Ishikawa (cell line): ENCODE measurements at regions not wholly inside any gene's neighbourhood (a gene's known extent, or its start where the extent isn't known, plus 50 kb on each side); places are given as distances from the start of the nearest gene placed in this dataset.

Source experiments
- CEBPB ChIP-seq: IDR thresholded peaks from 2 replicates; pipeline ENCODE4 v1.6.1; 2012
- CREB1 ChIP-seq: IDR thresholded peaks from 2 replicates; pipeline ENCODE4 v1.6.1; 2012; ENCODE audit warnings: low read depth
- EGR1 ChIP-seq: IDR thresholded peaks from 2 replicates; pipeline ENCODE4 v1.6.1; 2012
- EP300 ChIP-seq: IDR thresholded peaks from 2 replicates; pipeline ENCODE4 v1.6.1; 2012; ENCODE audit warnings: borderline replicate concordance
- FOXM1 ChIP-seq: IDR thresholded peaks from 2 replicates; pipeline ENCODE4 v1.6.1; 2012; ENCODE audit warnings: low read depth, borderline replicate concordance
- MAX ChIP-seq: IDR thresholded peaks from 2 replicates; pipeline ENCODE4 v1.6.1; 2012
- NFIC ChIP-seq: IDR thresholded peaks from 2 replicates; pipeline ENCODE4 v1.6.1; 2012
- RAD21 ChIP-seq: IDR thresholded peaks from 2 replicates; pipeline ENCODE4 v1.6.1; 2012; ENCODE audit warnings: low read depth
- REST ChIP-seq: IDR thresholded peaks from 2 replicates; pipeline ENCODE4 v1.6.1; 2012; ENCODE audit warnings: low read depth, mild to moderate bottlenecking
- TAF1 ChIP-seq: IDR thresholded peaks from 2 replicates; pipeline ENCODE4 v1.6.1; 2012; ENCODE audit warnings: low read depth, mild to moderate bottlenecking
- TCF12 ChIP-seq: IDR thresholded peaks from 2 replicates; pipeline ENCODE4 v1.6.1; 2012; ENCODE audit warnings: low read depth
- YY1 ChIP-seq: IDR thresholded peaks from 2 replicates; pipeline ENCODE4 v1.6.1; 2012; ENCODE audit warnings: low read depth
- ZBTB7A ChIP-seq: IDR thresholded peaks from 2 replicates; pipeline ENCODE4 v1.6.1; 2012; ENCODE audit warnings: low read depth

- TF ChIP-seq FOXM1 (no peak), TAF1 (no peak), RAD21 (no peak), REST (no peak), EP300 (no peak), EGR1 (no peak), ZBTB7A (no peak), YY1 (no peak), NFIC (no peak), CEBPB (no peak), MAX (no peak), CREB1 (no peak), TCF12 (no peak)
Observed at GRCh38 chr19:8915997-8916396, 83.8 kb downstream of the MBD3L1 start.
